GM12865 (cell line): ENCODE measurements at regions not wholly inside any gene's neighbourhood (a gene's known extent, or its start where the extent isn't known, plus 50 kb on each side); places are given as distances from the start of the nearest gene placed in this dataset.

Source experiments
- DNase-seq: peaks from one replicate; pipeline ENCODE4 v3.0.0; 2010; ENCODE audit warnings: low read depth
- H3K4me3 ChIP-seq: 2 replicates; pipeline ENCODE4 v1.5.1; 2011; ENCODE audit warnings: mild to moderate bottlenecking, low read depth, low read length, control low read depth
- CTCF ChIP-seq: IDR thresholded peaks from 2 replicates; pipeline ENCODE4 v1.5.1; 2011; ENCODE audit warnings: low read length, control low read depth, low read depth, inconsistent platforms; ENCODE audit not compliant: insufficient read depth; ENCODE audit errors: missing control alignments

DNA sequence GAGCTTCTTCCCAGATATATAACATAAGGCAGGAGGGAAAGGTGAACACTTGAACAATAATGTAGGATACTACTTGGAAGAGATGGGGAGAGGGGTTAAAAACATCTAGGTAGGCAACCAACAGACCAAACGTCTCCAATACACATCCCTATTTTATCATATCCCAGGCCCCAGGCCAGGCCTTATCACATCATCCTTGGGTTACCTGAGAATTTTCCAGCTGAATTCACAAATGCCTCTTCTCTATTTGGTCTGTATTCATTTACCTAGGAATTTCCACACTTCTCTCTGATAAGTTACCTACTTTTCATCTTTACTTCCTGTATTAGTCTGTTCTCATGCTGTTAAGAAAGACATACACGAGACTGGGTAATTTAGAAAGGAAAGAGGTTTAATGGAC is 141.9 kb upstream of the C1orf21 start:
- DNase-seq = no peak
- H3K4me3 ChIP-seq = no peak overlapping the region
- no peak for TF ChIP-seq CTCF

DNA sequence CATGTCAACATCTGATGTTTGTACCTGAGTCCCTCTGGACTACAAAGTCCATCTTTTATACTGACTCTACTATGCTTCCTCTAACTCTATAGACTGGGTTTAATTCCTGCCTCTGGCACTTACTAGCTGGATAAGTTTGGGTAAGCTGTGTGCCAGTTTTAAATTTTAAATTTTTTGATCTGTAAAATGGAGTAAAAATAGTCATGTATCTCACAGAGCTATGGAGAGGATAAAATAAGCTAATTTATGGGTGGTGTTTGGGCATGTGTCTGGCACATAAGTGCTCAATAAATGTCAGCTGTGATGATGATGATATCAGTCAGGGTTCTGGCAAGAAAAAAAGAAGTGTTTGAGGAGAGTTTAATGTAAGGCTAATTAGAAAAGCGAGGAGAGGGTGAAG is 139.2 kb upstream of the C1orf21 start:
- no peak overlapping the region for H3K4me3 ChIP-seq
- DNase-seq = no peak
- no peak for TF ChIP-seq CTCF

GRCh38 chr1:184253921-184254320 is 132.9 kb upstream of the C1orf21 start:
- DNase-seq = no peak
- no peak for TF ChIP-seq CTCF
- no peak overlapping the region for H3K4me3 ChIP-seq

GRCh38 chr1:184254849-184255248 is 132.0 kb upstream of the C1orf21 start:
- no peak for DNase-seq
- no peak overlapping the region for H3K4me3 ChIP-seq
- TF ChIP-seq CTCF = no peak

DNA sequence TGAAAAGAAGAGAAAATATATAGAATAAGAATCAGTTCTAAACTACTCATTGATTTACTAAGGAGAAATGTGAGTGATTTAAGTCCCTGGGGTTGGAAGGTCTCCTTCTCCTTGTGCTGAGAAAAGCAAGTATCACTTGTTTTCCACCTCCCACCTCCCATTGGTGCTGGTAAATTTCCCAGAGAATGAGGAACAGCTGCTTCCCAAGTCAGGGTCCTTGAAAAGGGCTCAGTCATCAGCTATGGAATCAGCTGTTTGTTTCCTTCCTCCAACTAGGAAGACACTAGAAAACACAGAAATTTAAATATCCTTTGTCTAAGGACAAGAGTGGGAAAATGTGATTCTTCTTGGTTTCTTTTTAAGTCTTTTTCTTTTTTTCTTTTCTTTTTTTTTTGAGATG is 131.3 kb upstream of the C1orf21 start:
- TF ChIP-seq CTCF = no peak
- DNase-seq = no peak
- no peak overlapping the region for H3K4me3 ChIP-seq

- TF ChIP-seq CTCF = no peak
- H3K4me3 ChIP-seq = no peak overlapping the region
- DNase-seq = no peak
Measured at GRCh38 chr1:184257873-184258272, 129.0 kb upstream of the C1orf21 start.

DNA sequence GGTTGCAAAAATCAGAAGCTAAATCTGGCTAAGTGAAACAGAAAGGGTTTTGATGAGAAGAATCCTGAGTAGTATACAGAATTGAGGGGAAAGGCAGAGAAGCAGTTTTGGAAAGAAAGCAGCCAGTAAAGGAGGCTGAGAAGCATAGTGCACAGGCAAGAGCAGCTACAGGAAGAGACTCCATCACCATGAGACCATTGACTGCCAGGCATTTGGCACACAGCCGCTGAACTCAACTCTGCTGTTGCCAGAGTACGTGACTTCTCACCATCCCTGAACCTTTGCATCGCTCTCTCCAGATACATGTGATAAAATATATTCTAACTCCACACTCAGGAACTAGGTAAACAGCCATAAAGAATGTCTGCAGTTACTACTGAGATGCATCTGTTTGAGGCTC is 128.3 kb upstream of the C1orf21 start:
- H3K4me3 ChIP-seq = no peak overlapping the region
- TF ChIP-seq CTCF = no peak
- DNase-seq = no peak
